ENCODE measurements at regions not wholly inside any gene's neighbourhood (a gene's known extent, or its start where the extent isn't known, plus 50 kb on each side); places are given as distances from the start of the nearest gene placed in this dataset.

DNA sequence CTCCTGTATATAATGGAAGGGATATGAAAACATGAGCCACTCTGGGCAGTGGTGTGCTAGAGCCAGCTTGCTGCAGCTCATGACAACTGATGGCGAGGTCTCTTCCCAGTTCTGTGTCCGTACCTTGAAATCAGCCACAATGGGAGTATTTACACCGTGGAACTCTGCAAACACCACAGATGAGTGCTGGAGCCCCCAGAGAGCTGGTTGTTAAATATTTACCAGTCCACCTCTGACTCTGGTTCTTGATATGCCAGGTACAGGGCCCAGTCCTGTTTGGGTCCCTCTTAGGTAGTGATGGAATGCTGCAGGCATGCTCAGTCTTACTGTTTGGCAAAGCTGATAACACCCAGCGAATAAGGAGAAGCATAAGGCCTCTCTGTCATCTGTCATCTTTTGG lies 116.1 kb upstream of the GLI2 start:
- TF ChIP-seq, protein P1, sequence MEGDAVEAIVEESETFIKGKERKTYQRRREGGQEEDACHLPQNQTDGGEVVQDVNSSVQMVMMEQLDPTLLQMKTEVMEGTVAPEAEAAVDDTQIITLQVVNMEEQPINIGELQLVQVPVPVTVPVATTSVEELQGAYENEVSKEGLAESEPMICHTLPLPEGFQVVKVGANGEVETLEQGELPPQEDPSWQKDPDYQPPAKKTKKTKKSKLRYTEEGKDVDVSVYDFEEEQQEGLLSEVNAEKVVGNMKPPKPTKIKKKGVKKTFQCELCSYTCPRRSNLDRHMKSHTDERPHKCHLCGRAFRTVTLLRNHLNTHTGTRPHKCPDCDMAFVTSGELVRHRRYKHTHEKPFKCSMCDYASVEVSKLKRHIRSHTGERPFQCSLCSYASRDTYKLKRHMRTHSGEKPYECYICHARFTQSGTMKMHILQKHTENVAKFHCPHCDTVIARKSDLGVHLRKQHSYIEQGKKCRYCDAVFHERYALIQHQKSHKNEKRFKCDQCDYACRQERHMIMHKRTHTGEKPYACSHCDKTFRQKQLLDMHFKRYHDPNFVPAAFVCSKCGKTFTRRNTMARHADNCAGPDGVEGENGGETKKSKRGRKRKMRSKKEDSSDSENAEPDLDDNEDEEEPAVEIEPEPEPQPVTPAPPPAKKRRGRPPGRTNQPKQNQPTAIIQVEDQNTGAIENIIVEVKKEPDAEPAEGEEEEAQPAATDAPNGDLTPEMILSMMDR (IDR thresholded peaks at IDR 0.05; ENCODE audit: insufficient read depth, low read depth, low read length): no peak
- TF ChIP-seq EZH2 (IDR thresholded peaks at IDR 0.05; ENCODE audit: insufficient read depth, low read length): no peak

All from astrocyte (in vitro differentiated cells and primary cell).